Breast epithelium (tissue), 3 donors: ENCODE measurements at regions not wholly inside any gene's neighbourhood (a gene's known extent, or its start where the extent isn't known, plus 50 kb on each side); places are given as distances from the start of the nearest gene placed in this dataset.

ENCODE experiments used
- POLR2A ChIP-seq: fragments of 450-650 bp; IDR thresholded peaks from one replicate; pipeline ENCODE4 v1.6.1; 2016; ENCODE audit warnings: antibody characterized with exemption, mild to moderate bottlenecking, moderate library complexity
- TF ChIP-seq, protein P1 (sequence below), 3 donors: fragments of 450-650 bp; IDR thresholded peaks; one replicate each; pipeline ENCODE4 v1.5.1; 2016 to 2017; ENCODE audit warnings: antibody characterized with exemption in 3 of 3, mild to moderate bottlenecking in 3 of 3, moderate library complexity in 3 of 3

- TF ChIP-seq, protein P1, sequence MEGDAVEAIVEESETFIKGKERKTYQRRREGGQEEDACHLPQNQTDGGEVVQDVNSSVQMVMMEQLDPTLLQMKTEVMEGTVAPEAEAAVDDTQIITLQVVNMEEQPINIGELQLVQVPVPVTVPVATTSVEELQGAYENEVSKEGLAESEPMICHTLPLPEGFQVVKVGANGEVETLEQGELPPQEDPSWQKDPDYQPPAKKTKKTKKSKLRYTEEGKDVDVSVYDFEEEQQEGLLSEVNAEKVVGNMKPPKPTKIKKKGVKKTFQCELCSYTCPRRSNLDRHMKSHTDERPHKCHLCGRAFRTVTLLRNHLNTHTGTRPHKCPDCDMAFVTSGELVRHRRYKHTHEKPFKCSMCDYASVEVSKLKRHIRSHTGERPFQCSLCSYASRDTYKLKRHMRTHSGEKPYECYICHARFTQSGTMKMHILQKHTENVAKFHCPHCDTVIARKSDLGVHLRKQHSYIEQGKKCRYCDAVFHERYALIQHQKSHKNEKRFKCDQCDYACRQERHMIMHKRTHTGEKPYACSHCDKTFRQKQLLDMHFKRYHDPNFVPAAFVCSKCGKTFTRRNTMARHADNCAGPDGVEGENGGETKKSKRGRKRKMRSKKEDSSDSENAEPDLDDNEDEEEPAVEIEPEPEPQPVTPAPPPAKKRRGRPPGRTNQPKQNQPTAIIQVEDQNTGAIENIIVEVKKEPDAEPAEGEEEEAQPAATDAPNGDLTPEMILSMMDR (IDR thresholded peaks at IDR 0.05): no peak
- no peak for TF ChIP-seq POLR2A
These were observed 88.6 kb upstream of the CPSF6 start for GRCh38 chr12:69150796-69151127.
